Mucosa of stomach (tissue), 1 donor: ENCODE measurements at regions not wholly inside any gene's neighbourhood (a gene's known extent, or its start where the extent isn't known, plus 50 kb on each side); places are given as distances from the start of the nearest gene placed in this dataset.

Source experiments
- H3K27me3 ChIP-seq: one replicate; pipeline ENCODE4 v1.7.0; 2013; ENCODE audit warnings: mild to moderate bottlenecking, low read length; ENCODE audit not compliant: control insufficient read depth, insufficient read depth
- H3K36me3 ChIP-seq: one replicate; pipeline ENCODE4 v1.7.0; 2013; ENCODE audit warnings: low read length; ENCODE audit not compliant: control insufficient read depth, insufficient read depth
- H3K4me1 ChIP-seq: one replicate; pipeline ENCODE4 v1.7.0; 2013; ENCODE audit warnings: mild to moderate bottlenecking, low read length; ENCODE audit not compliant: control insufficient read depth, insufficient read depth
- H3K4me3 ChIP-seq: one replicate; pipeline ENCODE4 v1.7.0; 2013; ENCODE audit warnings: low read length
- H3K9ac ChIP-seq: one replicate; pipeline ENCODE4 v1.7.0; 2013; ENCODE audit warnings: mild to moderate bottlenecking, low read length, moderate library complexity
- H3K9me3 ChIP-seq: one replicate; pipeline ENCODE4 v1.7.0; 2013; ENCODE audit warnings: mild to moderate bottlenecking, low read length, moderate library complexity; ENCODE audit not compliant: control insufficient read depth
- donor health status: Pancreatic carcinoma.

GRCh38 chr15:69801144-69801543 lies 296.6 kb downstream of the TLE3 start:
- no peaks in the 10 kb centered on the region for H3K27me3 ChIP-seq
- no peak overlapping the region for H3K4me3 ChIP-seq

GRCh38 chr15:69802432-69802831 lies 295.3 kb downstream of the TLE3 start:
- no peaks in the 10 kb centered on the region for H3K4me1 ChIP-seq
- no peak overlapping the region for H3K4me3 ChIP-seq
- no peaks in the 10 kb centered on the region for H3K9me3 ChIP-seq
- H3K36me3 ChIP-seq, result no peaks in the 10 kb centered on the region
- H3K27me3 ChIP-seq, result no peaks in the 10 kb centered on the region
- H3K9ac ChIP-seq, result no peak overlapping the region

More at GRCh38 chr15:69801144-69801543, 296.6 kb downstream of the TLE3 start:
- Histone ChIP-seq H3K9ac (no peak overlapping the region), H3K36me3 (no peaks in the 10 kb centered on the region), H3K4me1 (no peaks in the 10 kb centered on the region), H3K9me3 (no peaks in the 10 kb centered on the region)

GRCh38 chr15:69804786-69805185 lies 292.9 kb downstream of the TLE3 start:
- Histone ChIP-seq H3K4me3 (no peak overlapping the region), H3K9ac (no peak overlapping the region), H3K27me3 (no peaks in the 10 kb centered on the region), H3K9me3 (no peaks in the 10 kb centered on the region), H3K4me1 (no peaks in the 10 kb centered on the region), H3K36me3 (no peaks in the 10 kb centered on the region)

GRCh38 chr15:69805248-69805953 lies 292.3 kb downstream of the TLE3 start:
- H3K27me3 ChIP-seq, result no peaks in the 10 kb centered on the region
- no peak overlapping the region for H3K4me3 ChIP-seq
- no peaks in the 10 kb centered on the region for H3K36me3 ChIP-seq
- H3K9ac ChIP-seq, result no peak overlapping the region
- H3K4me1 ChIP-seq, result no peaks in the 10 kb centered on the region
- no peaks in the 10 kb centered on the region for H3K9me3 ChIP-seq

- no peaks in the 10 kb centered on the region for H3K4me1 ChIP-seq
- H3K9ac ChIP-seq, result no peak overlapping the region
- no peaks in the 10 kb centered on the region for H3K36me3 ChIP-seq
- H3K27me3 ChIP-seq, result no peaks in the 10 kb centered on the region
- no peak overlapping the region for H3K4me3 ChIP-seq
- H3K9me3 ChIP-seq, result no peaks in the 10 kb centered on the region
Observed at GRCh38 chr15:69806287-69806915, 291.3 kb downstream of the TLE3 start.

GRCh38 chr15:69807721-69808120 lies 290.0 kb downstream of the TLE3 start:
- H3K4me1 ChIP-seq, result no peaks in the 10 kb centered on the region
- no peak overlapping the region for H3K4me3 ChIP-seq
- no peak overlapping the region for H3K9ac ChIP-seq
- H3K27me3 ChIP-seq, result no peaks in the 10 kb centered on the region
- no peaks in the 10 kb centered on the region for H3K9me3 ChIP-seq
- no peaks in the 10 kb centered on the region for H3K36me3 ChIP-seq

GRCh38 chr15:69808756-69809155 lies 289.0 kb downstream of the TLE3 start:
- peaks cover 5% of the 10 kb centered on the region for H3K4me1 ChIP-seq
- no peaks in the 10 kb centered on the region for H3K9me3 ChIP-seq
- H3K9ac ChIP-seq, result no peak overlapping the region
- H3K36me3 ChIP-seq, result no peaks in the 10 kb centered on the region
- H3K4me3 ChIP-seq, result no peak overlapping the region
- no peaks in the 10 kb centered on the region for H3K27me3 ChIP-seq

- Histone ChIP-seq H3K4me3 (no peak overlapping the region), H3K9me3 (no peaks in the 10 kb centered on the region), H3K4me1 (peaks cover 5% of the 10 kb centered on the region), H3K9ac (no peak overlapping the region), H3K27me3 (no peaks in the 10 kb centered on the region), H3K36me3 (no peaks in the 10 kb centered on the region)
Observed at GRCh38 chr15:69809421-69809820, 288.3 kb downstream of the TLE3 start.

- Histone ChIP-seq H3K9me3 (no peaks in the 10 kb centered on the region), H3K27me3 (no peaks in the 10 kb centered on the region)
Observed at GRCh38 chr15:69810431-69811354, 287.0 kb downstream of the TLE3 start.

GRCh38 chr15:69812861-69813261 lies 284.9 kb downstream of the TLE3 start:
- no peak overlapping the region for H3K4me3 ChIP-seq
- no peak overlapping the region for H3K9ac ChIP-seq
- H3K27me3 ChIP-seq, result no peaks in the 10 kb centered on the region
- H3K36me3 ChIP-seq, result no peaks in the 10 kb centered on the region
- no peaks in the 10 kb centered on the region for H3K9me3 ChIP-seq
- peaks cover 5% of the 10 kb centered on the region for H3K4me1 ChIP-seq

More at GRCh38 chr15:69810431-69811354, 287.0 kb downstream of the TLE3 start:
- H3K36me3 ChIP-seq, result no peaks in the 10 kb centered on the region
- H3K9ac ChIP-seq, result no peak overlapping the region
- peaks cover 5% of the 10 kb centered on the region for H3K4me1 ChIP-seq
- H3K4me3 ChIP-seq, result no peak overlapping the region

- H3K36me3 ChIP-seq, result no peaks in the 10 kb centered on the region
- no peaks in the 10 kb centered on the region for H3K9me3 ChIP-seq
- no peak overlapping the region for H3K4me3 ChIP-seq
- peaks cover 5% of the 10 kb centered on the region for H3K4me1 ChIP-seq
- no peak overlapping the region for H3K9ac ChIP-seq
- no peaks in the 10 kb centered on the region for H3K27me3 ChIP-seq
Observed at GRCh38 chr15:69813881-69814280, 283.8 kb downstream of the TLE3 start.

- Histone ChIP-seq H3K36me3 (no peaks in the 10 kb centered on the region), H3K9ac (no peak overlapping the region), H3K4me3 (no peak overlapping the region), H3K9me3 (no peaks in the 10 kb centered on the region), H3K4me1 (peaks cover 5% of the 10 kb centered on the region), H3K27me3 (no peaks in the 10 kb centered on the region)
Observed at GRCh38 chr15:69814932-69815331, 282.8 kb downstream of the TLE3 start.
